C4-2B (cell line): ENCODE measurements at regions not wholly inside any gene's neighbourhood (a gene's known extent, or its start where the extent isn't known, plus 50 kb on each side); places are given as distances from the start of the nearest gene placed in this dataset.

Source experiments
- H3K27ac ChIP-seq: fragments of 450-650 bp; 2 replicates; pipeline ENCODE4 v1.5.1; 2017
- ZFX ChIP-seq: fragments of 450-650 bp; IDR thresholded peaks from 2 replicates; pipeline ENCODE4 v1.6.1; 2017
- TF ChIP-seq, protein P1 (sequence below): fragments of 450-650 bp; conservative IDR thresholded peaks from 2 replicates; pipeline ENCODE4 v1.5.1; 2017; ENCODE audit warnings: mild to moderate bottlenecking

DNA sequence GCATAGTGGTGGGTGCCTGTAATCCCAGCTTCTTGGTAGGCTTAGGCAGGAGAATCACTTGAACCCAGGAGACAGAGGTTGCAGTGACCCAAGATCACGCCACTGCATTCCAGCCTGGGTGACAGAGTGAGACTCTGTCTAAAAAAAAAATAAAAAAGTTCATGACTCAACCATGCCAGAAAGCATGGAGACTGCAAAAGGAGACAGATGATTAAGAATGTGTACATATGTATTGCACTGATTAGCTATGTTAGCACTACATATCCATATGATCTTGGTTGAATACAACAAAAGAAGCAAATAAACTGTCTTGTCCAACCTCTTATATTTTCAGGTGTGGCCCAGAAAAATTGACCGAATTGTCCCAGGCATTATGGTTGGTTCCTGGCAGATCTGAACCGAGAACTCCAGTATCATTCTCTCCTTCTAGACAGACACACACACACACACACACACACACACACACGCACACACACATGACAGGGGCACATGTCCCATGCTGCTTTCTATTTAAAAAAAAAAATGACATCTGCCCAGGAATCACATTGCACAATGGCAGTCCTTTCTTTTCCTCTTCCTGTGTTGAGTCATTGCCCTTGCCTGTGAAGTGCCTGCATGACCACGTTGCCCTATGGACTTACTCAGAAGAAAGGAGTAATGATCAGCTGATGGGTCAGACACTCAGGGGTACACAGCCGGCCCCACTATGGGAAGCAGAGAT, 65.6 kb downstream of the MYCN start:
- H3K27ac ChIP-seq = no peak overlapping the region

GRCh38 chr2:16005389-16005788, 65.0 kb downstream of the MYCN start:
- TF ChIP-seq ZFX = no peak
- TF ChIP-seq, protein P1, sequence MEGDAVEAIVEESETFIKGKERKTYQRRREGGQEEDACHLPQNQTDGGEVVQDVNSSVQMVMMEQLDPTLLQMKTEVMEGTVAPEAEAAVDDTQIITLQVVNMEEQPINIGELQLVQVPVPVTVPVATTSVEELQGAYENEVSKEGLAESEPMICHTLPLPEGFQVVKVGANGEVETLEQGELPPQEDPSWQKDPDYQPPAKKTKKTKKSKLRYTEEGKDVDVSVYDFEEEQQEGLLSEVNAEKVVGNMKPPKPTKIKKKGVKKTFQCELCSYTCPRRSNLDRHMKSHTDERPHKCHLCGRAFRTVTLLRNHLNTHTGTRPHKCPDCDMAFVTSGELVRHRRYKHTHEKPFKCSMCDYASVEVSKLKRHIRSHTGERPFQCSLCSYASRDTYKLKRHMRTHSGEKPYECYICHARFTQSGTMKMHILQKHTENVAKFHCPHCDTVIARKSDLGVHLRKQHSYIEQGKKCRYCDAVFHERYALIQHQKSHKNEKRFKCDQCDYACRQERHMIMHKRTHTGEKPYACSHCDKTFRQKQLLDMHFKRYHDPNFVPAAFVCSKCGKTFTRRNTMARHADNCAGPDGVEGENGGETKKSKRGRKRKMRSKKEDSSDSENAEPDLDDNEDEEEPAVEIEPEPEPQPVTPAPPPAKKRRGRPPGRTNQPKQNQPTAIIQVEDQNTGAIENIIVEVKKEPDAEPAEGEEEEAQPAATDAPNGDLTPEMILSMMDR = no peak
- no peak overlapping the region for H3K27ac ChIP-seq

More for the DNA sequence above, 65.6 kb downstream of the MYCN start:
- TF ChIP-seq, protein P1 = no peak
- TF ChIP-seq ZFX = no peak

DNA sequence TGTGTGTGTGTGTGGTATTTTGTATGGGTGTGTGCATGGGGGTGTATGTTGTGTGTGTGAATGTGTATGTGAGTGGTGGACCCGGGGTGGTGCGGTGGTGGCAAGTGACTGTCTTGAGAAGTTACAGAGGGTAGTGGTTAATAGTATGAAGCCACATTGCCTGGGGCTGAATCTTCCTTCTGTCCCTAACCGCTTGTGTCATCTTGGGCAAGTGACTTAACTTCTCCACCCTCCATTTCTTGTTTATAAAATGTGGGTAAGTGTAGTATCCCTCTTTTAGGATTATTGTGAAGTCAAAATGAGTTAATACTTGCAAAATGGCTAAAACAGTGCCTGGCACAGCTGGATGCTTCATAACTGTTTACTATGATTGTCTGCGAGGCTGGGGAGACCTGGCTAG, 63.5 kb downstream of the MYCN start:
- TF ChIP-seq, protein P1 = no peak
- no peak for TF ChIP-seq ZFX
- H3K27ac ChIP-seq = no peak overlapping the region

DNA sequence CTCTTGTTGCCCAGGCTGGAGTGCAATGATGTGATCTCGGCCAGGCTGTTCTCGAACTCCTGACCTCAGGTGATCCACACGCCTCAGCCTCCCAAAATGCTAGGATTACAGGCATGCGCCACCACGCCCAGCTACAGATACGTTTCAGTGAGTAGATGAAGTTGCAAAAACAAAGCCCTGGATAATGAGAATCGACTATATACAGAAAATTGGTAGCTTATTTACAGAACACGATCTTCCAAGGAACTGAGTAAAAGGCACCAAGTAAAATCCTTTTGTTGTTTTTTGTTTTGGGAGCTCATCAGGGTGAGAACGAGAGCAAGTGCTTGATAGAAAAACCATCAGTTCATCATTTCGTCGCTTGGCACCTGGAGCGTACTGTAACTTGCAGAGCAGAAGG, 62.8 kb downstream of the MYCN start:
- TF ChIP-seq ZFX = no peak
- TF ChIP-seq, protein P1 = no peak
- H3K27ac ChIP-seq = no peak overlapping the region

DNA sequence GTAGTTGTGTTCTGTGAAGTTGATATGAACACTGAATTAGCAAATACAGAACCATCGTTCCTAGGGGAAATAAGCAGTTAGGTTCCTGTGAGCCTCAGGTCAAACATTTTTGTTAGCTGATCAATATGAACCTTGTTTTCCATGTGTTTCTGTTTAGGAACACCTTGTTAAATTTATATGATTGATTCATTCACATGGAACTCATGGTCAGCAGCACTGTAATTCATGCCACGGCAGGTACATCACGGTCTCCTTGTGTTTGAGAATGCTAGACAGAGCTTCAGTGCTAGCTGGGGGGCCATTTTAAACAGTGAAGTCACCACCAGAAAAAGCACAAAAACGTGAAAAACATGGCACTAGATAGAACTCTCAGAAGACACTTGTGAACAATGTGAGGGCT, 62.2 kb downstream of the MYCN start:
- TF ChIP-seq, protein P1 = no peak
- no peak for TF ChIP-seq ZFX

DNA sequence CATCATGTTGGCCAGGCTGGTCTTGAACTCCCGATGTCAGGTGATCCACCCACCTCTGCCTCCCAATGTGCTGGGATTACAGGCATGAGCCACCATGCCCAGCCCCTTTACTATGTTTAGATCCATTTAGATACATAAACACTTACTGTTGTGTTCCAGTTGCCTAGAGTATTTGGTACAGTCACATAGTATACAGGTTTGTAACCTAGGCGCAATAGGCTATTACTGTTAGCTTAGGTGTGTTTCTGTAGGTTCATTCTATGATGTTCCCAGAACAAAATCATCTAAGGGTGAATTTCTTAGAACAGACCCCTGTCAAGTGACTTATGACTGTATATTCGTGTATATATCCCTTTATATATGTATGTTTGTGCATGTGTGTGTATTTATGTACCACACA, 61.8 kb downstream of the MYCN start:
- no peak for TF ChIP-seq ZFX
- TF ChIP-seq, protein P1 = no peak
- H3K27ac ChIP-seq = no peak overlapping the region

More for the DNA sequence above, 62.2 kb downstream of the MYCN start:
- H3K27ac ChIP-seq = no peak overlapping the region

DNA sequence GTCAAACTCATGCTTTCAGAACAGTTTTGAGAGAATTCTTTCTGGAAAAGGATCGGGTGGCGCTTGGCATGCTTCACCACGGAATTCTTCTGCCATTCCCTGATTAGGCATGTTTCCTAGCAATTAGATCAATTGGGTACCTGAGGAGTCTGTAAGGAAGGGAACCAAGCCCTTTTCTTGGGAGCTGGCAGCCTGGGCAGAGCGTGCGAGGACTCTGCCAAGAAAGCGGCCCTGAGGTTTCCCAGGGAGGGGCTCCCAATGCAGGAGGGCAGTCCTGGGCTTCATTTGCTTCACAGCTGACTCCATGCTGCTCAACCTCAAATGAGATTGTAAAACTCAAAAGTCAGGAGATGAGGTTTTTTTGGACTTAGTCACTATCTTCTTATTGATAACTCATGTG, 60.3 kb downstream of the MYCN start:
- TF ChIP-seq ZFX = no peak
- TF ChIP-seq, protein P1 = no peak
- no peak overlapping the region for H3K27ac ChIP-seq
